GM18499 (cell line): ENCODE measurements at regions not wholly inside any gene's neighbourhood (a gene's known extent, or its start where the extent isn't known, plus 50 kb on each side); places are given as distances from the start of the nearest gene placed in this dataset.

Experiments used
- ATAC-seq: cut with Tn5 transposase; IDR thresholded peaks from one replicate; pipeline ENCODE4 v1.9.1; 2021; ENCODE audit warnings: moderate number of reproducible peaks; ENCODE audit not compliant: insufficient read depth, unreplicated experiment

DNA sequence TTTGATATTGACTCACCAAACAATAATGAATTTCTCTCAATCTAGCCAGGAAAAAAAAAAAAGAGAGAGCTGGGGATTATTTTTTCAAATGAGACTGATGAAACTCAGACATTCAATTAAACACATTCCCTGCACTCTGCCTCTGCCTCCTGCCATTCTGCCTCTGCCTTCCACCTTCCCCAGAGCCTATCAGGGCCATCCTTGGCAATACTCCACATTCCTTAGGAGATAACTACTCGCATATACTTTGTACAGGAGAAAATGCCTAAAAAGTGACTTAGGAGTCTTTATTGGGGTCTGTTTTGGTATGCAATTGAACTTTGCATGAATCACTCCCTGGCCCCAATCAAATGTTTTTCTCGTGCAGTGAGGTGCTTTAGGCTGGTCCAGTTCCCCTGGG, 246.6 kb upstream of the PLET1 start:
- ATAC-seq: no peak

DNA sequence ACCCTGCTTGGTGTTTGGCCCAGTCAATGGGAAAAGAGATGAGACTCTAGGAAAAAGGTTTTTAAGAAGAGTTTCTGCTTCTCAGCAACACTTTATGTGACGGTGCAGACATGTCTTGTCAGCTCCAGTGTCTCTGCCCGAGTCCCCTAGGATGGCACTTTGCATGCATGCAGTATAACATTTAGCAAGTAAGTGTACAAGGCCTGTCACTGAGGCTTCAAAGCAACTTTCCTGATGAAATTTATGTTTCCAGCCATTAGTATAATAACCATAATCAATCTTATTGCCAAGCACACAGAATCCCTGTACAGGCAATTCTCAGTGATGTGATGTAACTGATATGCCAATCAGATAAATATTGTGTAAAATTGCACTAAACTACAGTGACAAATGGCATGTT, 248.1 kb upstream of the PLET1 start:
- no peak for ATAC-seq

DNA sequence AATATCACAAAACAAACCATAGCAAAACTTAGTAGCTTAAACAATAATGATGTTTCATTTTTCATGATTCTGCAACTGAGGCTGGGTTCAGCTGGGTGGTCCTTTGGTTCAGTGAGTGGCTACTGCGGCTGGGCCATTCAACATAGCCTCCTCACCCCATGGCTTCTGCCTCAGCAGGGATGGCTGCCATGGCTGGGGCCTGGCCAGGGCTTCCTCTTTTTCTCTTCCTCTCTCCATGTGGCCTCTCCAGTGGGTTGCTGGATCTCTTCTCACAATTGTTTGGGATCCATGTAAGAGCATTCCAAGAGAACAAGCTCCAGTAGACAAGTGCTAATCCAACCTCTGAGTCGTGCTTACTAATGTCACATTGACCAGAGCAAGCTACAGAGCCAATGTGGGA, 248.6 kb upstream of the PLET1 start:
- no peak for ATAC-seq

DNA sequence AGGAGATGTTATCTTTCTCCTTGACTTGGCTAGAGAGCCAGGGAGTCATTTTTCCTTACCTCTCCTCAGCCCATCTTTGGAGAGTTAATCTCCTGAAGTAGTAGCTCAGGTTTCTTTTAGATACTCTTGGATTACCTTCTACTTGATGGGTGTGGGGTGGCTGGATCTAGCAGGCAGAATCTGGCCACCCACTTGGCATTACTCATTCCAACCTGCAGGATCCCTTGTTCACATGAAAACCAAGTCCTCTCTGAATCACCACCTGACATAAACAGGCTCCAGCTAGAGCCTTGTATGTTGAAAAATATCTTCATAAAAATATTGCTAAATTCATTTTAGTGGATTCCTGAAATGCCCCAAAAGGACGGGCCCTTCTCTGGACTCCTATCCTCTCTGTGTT, 250.6 kb upstream of the PLET1 start:
- ATAC-seq: no peak

DNA sequence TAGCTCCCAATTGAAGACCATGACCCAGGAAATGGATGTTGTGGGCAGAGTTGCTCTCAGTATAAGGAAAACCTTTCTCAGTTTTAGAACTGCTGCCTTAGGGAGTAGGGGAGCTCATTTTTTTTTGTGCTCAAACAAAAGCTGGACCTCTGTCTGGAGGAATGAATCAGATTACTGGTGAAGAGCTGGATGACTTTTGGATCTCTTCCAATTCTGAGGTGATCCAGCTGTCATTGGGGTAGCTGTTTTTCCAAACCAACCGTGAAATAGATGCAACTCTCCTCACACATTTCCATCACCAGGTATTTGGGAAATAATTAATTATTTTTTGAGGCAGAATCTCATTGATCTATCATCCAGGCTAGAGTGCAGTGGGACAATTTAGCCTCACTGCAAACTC, 251.3 kb upstream of the PLET1 start:
- ATAC-seq: no peak

DNA sequence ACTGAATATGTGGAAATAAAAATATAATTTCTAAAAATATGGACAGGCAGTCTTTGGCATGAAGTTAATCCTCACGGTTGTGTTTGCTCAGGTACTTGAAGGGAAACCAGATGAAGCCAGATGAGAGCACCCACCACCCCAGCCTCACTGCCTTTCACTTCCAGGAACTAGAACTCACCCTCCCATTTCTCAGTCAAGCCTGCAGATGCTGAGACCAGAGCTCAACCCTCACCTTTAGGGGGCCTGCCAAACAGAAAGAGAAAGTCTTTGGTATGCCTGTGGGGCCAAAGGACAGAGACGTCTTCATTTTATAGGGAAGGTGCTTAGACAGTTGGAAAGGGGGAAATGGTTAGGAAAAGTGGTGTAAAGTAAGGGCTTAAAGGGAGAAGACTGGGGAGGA, 252.8 kb upstream of the PLET1 start:
- ATAC-seq: no peak

DNA sequence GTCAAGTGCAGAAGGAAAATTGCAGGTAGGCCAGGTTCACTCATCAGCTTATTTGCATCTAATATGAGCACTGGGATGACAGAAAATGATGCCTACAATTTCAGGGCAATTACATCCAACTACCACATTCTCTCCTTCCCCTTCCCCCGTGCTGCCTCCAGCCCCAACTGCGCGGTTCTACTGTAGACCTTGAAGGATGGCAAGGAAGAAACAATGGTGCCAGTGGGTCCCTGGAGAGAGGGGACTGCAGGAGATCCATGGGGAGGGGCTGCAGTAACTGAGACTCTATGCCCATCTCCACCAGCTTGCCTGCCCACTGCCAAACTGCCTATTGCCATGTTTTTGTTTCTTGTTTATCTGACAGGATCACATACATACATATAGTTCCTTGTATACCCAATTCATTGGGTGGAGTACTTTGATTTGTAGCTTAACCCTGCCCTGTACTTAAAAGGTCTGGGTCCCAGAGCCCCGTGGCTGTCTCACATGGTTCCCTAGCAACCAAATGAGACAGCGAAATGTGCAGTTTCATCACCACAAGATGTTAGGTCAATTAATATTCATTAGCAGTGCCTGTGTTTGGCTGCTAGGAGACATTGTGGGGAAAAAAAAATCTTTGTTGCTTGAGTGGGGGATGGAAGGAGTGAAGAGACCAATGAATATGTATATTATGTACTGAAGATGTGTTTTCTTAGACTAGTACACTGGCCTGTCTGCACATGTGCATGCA, 253.5 kb upstream of the PLET1 start:
- no peak for ATAC-seq

DNA sequence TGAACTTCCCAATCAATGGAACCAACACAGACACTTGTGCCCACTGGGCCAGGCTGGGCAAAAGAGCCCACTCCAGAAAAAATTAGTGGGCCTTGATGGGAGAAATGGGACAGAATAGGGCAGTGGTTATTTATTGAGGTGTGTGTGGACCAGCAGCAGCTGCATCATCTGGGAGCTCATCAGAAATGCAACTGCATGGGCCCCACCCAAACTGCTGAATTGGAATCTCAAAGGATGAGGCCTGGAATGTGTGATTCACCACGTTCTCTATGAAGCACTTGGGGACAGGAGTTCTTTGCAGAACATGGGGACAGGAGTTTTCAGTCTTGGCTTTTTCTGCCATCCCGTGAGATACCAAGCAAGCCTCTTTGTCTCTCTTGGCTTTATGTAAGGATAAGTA, 255.6 kb upstream of the PLET1 start:
- ATAC-seq: no peak

DNA sequence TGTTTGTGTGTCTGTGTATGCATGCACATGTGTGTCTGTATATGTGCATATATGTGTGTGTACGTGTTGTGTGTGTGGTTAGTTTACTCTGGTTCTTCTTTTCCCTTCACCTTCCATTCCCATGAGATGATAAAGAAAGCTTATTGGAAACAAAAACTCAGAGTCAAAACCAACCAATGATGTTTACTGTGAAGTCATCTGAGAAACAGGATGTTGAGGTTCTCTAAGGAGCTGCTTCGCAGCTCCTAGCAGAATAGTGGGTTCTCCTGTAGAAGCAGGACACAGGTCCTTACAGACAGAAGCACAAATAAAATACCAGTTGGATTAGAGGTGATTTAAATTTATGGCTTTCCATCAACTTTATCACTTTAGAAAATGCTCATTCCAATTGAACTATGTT, 256.1 kb upstream of the PLET1 start:
- no peak for ATAC-seq

DNA sequence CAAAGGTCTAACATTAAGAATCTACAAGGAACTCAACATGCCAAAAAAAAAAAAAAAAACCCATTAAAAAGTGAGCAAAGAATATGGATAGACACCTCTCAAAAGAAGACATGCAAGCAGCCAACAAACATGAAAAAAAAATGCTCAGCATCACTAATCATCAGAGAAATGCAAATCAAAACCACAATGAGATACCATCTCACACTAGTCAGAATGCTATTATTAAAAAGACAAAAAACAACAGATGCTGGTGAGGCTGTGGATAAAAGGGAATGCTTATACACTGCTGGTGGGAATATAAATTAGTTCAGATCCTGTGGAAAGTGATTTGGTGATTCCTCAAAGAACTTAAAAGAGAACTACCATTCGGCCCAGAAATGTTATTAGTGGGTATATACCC, 257.7 kb upstream of the PLET1 start:
- ATAC-seq: no peak

DNA sequence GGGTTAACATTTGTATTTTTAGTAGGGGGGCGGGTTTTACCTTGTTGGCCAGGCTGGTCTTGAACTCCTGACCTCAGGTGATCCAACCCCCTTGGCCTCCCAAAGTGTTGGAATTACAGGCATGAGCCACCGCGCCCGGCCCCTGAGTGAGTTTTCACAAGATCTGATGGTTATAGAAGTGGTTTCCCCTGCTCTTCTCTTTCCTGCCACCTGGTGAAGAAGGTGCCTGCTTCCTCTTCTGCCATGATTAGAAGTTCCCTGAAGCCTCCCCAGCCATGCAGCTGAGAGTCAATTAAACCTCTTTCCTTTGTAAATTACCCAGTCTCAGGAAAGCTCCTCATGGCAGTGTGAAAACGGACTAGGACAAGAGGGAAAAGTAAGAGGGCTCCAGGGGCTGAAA, 259.1 kb upstream of the PLET1 start:
- no peak for ATAC-seq

DNA sequence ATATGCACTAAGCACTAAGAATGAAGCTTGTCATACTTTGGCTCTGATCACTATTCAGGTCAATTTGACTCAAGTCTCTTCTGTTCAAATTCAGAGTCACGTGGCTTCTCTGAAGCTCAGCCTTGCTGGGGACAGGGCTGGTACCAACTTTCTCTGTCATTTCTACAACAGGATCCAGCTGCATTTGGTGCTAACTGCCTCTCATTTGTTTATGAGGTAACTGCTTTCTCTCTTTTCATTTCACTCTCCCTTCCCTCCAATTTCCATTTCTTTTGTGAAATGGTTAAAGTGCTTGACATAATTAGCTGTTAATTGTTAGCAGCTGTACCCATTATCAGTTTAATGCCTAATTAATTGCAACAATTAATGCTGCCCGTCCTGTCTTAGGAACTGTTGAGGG, 259.7 kb upstream of the PLET1 start:
- ATAC-seq: no peak

DNA sequence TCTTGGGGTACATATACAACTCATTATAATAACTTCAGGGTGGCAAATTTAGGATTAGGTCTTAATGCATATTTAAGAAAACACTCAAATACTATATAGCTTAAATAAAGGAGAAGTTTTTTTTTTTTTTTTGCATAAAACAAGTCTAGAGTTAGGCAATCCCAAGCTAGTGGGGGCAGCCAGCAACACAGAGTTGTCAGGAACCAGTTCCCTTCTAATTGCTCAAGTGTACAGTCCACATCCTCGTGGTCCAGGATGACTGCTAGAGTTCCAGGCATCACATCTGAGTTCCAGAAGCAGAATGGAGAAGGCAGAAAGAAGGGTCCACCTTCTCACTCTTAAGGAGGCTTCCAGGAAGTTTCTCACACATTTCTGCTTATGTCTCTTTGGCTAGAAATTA, 261.9 kb upstream of the PLET1 start:
- no peak for ATAC-seq

DNA sequence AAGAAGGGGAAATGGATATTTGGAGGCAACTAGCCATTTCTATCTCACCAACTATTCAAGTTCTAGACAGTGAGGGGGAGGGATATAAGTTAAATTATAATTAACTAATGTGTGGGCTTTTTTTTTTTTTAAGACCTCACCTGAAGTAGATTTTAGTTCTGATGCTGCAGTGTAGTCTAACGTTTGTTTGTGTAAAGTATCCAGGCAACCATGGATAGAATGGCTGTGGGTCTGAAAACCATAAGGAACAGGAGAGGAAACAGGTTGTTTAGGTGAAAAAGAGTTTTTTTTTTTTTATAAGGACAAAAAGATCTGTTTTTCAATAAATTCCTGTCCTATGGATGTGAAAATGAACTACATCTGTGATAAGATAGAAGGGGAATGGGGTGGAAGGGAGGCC, 262.4 kb upstream of the PLET1 start:
- ATAC-seq: no peak

DNA sequence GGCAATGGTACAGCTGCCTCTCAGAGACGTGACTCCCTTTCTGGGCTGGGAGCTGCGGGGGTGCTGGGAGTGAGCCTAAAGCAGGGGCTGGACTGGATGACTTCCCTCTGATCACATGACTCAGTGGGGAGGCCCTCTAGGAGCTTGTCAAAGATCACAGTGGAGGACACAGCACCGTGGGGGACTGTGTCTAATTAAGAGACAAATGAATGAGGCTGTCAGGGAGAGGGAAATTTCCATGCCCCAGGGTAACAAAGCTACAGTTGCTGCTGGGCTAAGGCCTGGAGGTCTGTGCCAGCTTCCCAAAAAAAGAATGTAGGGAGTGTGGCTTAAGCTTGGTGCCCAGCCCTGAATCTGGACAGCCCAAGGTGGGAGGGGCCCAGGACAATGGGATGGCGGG, 262.8 kb upstream of the PLET1 start:
- no peak for ATAC-seq

DNA sequence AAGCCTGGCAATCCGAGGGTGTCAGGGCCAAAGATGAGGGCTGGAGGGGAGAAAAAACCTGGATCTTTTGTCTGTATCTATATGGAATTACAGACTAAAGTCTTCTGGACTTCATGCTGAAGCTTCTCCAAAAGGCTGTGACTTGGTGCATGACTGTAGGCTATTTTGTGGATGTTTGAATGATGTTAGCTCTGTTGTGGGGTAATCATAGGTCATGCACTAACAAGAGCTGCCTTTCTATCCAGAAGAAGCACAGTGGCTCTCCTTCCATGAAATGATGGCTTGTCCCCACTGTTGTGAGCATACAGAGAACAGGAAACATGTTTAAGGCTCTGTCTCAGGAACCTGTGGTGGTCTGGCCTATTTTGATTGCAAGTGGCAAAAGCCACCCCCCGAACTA, 263.3 kb upstream of the PLET1 start:
- ATAC-seq: no peak

DNA sequence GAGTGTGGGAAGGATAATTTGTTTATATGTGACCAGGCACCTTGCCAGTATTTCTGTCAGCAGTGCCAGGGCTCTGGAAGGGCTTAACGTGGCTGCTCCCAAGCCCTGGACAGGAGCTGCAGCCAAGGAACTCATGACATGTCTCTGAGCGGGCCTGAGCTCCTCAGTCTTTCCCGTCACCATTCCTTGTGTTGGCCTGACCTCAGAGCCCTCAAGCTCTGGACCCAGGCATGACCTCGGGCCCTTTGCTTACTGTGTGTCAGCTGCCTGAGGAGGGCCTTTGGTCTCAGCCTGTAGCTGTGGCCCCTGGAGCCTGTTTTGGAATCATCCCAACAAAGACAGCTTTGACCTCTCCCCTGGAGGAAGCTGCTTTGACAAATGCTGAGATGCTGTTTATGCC, 264.1 kb upstream of the PLET1 start:
- no peak for ATAC-seq

DNA sequence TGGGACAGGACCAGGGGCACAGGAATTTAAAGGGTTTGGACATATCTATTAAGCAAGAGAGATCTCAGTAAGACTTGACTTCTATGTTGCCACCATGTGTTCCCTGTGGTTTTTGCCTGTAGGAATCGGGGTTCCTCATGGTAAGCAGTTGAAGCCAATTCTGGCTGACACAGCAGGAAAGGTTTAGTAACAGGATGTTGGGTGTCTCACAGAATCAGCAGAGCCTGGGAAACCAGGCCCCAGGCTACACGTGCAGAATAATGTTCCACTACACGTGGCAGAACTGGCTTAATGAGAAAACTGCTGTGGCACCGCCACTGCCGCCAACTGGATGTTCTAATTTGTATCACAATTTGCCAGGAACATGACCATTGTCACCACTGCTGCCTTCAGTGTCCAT, 264.6 kb upstream of the PLET1 start:
- no peak for ATAC-seq

DNA sequence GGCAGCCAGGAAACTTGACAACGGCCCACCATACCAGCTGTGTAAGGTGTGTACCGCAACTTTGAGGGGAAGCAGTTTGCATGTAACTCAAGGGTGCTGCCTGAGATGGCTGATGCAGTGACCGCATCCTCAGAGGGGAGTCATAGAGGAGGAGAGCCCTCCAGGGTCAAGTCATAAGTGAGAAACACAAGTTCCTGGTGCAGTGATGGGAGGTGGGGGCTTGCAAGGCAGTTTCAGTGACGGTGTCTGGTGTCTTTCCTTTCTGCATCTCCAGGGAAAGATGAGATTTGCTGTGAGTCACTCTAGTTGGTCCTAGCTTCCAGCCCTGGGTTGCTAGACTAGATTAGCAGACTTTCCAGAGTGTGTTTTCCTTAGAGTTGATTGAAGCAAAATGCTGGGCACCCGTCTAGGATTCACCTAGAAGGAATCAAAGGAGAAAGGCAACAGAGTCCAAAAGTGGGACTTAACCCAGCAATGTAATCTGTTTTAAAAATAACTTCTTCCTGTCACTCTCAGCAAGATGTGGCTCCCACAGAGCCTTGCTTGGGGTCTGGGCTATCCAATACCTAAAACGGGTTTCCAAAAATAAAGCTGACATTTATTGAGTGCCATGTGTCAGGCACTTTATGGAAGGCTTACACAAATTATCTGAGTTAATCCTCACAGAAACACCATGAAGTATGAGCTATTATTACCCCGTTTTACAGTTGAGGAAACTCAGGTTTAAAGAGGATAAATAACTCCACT, 265.4 kb upstream of the PLET1 start:
- ATAC-seq: no peak

DNA sequence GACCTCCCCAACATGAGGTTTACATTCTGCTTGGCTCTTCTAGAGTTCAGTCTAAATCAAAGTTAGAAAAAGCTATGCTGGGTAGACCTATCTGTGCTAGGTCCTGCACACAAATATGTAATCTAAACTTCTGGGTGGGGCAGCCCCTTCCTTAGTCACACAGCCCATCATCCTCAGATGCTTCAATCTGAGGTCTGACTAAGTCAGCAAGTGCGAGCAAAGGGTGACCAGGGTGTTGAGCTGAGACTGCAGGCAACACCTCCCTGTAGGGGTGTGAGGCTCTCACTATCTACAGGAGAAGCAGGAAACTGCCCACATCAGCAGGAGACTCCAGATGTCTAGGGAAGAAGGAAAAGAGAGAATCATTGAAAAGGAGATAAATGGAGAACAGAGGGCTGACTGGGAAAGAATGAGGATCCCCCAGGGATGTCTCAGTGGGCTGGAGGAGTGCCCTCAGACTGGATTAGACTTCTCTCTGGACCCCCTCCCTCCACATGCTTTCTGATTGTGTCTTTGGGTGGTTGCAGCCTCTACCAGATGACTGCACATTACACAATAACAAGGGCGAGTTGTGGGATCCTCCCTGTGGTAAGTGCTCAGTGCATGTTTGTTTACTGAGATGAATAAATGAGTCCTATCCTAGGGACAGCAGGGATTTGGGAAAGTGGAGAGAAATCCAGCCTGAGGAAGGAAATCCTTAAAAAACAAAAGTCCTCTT, 266.2 kb upstream of the PLET1 start:
- no peak for ATAC-seq

DNA sequence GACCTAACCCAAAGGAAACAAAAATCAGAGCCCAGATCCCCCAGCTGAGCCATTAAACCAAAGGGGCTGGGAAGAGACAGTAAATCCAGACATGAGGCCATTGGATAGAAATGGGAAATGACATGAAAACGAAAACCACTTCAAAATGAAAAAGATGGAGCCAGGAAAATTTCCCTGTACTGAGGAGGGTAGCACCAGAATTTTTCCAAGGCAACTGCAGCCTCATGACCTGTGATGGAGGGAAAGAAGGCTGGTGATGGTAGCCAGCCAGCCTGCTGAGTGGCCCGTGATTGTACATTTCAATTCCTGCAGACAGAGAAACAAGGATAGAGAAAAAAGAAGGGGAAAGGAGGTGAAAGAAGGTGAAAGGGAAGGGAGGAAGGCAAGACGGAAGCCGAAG, 268.4 kb upstream of the PLET1 start:
- ATAC-seq: no peak

DNA sequence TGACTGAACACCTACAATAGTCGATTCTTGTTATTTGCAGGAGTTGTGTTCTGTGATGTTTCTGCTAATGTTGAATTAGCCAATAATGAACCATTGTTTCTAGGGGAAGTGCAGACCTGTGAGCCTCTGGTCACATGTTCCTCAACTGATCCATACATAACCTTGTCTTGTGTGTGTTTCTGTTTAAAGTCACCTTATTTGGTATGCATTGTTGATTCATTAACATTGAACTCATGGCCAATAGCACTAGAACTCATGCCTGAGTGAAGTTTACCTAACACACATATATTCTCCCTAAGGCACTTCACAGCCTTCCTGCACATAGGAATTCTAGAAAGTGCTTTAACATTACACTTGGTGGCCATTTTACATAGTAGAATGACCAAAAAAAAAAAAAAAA, 271.8 kb upstream of the PLET1 start:
- ATAC-seq: no peak
